ENCODE measurements at regions not wholly inside any gene's neighbourhood (a gene's known extent, or its start where the extent isn't known, plus 50 kb on each side); places are given as distances from the start of the nearest gene placed in this dataset.

DNA sequence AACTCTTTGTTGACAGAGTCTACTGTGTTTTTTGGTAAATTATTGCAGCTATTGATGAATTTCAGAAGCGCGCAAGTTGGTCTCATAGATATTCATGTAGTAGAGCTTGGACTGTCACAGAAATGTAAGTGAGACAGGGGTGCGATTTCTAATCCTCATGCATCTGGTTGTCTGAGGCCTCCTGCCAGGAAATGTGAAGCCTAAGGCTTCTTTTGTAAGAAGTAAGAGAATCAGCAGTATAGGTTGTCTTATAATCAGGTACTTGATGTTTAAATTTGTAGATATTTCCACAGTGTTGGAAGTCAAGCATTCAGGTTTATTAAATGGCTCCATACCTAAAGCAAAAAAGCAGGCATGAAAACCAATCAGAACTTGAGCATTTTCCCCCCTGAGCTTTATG lies 332.9 kb upstream of the FMN2 start:
- FAIRE-seq, result no peak
- H3K4me2 ChIP-seq, result no peak overlapping the region
- TF ChIP-seq NFE2L2 (conservative IDR thresholded peaks at IDR 0.05; ENCODE audit: low read length) (no peak), FOSB (CRISPR knock-in tag; IDR thresholded peaks at IDR 0.05) (no peak), HOXB5 (CRISPR knock-in tag; IDR thresholded peaks at IDR 0.05) (no peak), FOSL2 (IDR thresholded peaks at IDR 0.05) (no peak), FOSL2 (CRISPR knock-in tag; IDR thresholded peaks at IDR 0.05) (no peak), CBX2 (IDR thresholded peaks at IDR 0.05; ENCODE audit: borderline replicate concordance, low read depth) (no peak), POLR2AphosphoS2 (conservative IDR thresholded peaks at IDR 0.05; ENCODE audit: low read length) (no peak), CHD4 (IDR thresholded peaks at IDR 0.05; ENCODE audit: borderline replicate concordance) (no peak), RCOR1 (IDR thresholded peaks at IDR 0.05; ENCODE audit: low read depth, low read length) (no peak), POLR2A (IDR thresholded peaks at IDR 0.05; ENCODE audit: low read length) (no peak), HEYL (CRISPR knock-in tag; IDR thresholded peaks at IDR 0.05) (no peak)
- TF ChIP-seq, protein P1, sequence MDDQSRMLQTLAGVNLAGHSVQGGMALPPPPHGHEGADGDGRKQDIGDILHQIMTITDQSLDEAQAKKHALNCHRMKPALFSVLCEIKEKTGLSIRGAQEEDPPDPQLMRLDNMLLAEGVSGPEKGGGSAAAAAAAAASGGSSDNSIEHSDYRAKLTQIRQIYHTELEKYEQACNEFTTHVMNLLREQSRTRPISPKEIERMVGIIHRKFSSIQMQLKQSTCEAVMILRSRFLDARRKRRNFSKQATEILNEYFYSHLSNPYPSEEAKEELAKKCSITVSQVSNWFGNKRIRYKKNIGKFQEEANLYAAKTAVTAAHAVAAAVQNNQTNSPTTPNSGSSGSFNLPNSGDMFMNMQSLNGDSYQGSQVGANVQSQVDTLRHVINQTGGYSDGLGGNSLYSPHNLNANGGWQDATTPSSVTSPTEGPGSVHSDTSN (IDR thresholded peaks at IDR 0.05), result no peak
- no peaks in the 10 kb centered on the region for H3K9me3 ChIP-seq
- no peak for DNase-seq (ENCODE audit: low read depth in 1 of 2, low spot score in 1 of 2)
- no peaks in the 10 kb centered on the region for H3K4me1 ChIP-seq
- WGBS (ENCODE audit: missing lambda C conversion rate), result 88% methylated on average over 3 of the region's 3 CpGs
- no peak for ATAC-seq
- CTCF ChIA-PET, result no interaction called here
- no peak overlapping the region for H3K4me3 ChIP-seq
- POLR2A ChIA-PET, result no interaction called here
- H3K27ac ChIP-seq, result no peak overlapping the region

DNA sequence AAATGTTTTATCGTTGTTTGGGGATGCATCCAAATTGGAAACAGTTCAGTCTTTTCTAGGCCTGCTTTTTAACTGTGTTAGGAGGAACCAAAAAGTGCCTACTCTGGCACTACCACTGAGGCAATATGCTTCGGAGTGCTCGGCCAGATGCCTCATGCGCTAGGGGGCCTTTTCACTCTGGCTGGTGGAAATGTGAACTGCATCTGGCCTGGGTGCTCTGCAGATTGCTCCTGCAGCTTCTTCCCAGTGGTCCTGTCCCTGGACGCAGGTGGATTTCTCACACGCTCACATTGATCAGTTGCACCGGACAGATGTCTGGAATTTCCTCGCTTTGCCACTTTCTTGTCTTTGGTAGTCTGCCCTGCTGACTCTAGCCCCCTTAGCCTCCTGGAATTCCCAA lies 330.2 kb upstream of the FMN2 start:
- ATAC-seq, result no peak
- H3K4me3 ChIP-seq, result no peak overlapping the region
- TF ChIP-seq ZNF302 (CRISPR knock-in tag; IDR thresholded peaks at IDR 0.05), result no peak
- no peak for TF ChIP-seq RAD21 (conservative IDR thresholded peaks at IDR 0.05 in 1 of 2, IDR thresholded peaks at IDR 0.05 in 1 of 2)
- no peak for TF ChIP-seq KDM5A (IDR thresholded peaks at IDR 0.05)
- TF ChIP-seq, protein P2, sequence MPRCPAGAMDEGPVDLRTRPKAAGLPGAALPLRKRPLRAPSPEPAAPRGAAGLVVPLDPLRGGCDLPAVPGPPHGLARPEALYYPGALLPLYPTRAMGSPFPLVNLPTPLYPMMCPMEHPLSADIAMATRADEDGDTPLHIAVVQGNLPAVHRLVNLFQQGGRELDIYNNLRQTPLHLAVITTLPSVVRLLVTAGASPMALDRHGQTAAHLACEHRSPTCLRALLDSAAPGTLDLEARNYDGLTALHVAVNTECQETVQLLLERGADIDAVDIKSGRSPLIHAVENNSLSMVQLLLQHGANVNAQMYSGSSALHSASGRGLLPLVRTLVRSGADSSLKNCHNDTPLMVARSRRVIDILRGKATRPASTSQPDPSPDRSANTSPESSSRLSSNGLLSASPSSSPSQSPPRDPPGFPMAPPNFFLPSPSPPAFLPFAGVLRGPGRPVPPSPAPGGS (IDR thresholded peaks at IDR 0.05), result no peak
- TF ChIP-seq, protein P3, sequence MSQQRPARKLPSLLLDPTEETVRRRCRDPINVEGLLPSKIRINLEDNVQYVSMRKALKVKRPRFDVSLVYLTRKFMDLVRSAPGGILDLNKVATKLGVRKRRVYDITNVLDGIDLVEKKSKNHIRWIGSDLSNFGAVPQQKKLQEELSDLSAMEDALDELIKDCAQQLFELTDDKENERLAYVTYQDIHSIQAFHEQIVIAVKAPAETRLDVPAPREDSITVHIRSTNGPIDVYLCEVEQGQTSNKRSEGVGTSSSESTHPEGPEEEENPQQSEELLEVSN (IDR thresholded peaks at IDR 0.05; ENCODE audit: borderline replicate concordance, low read depth), result no peak
- no peak for TF ChIP-seq ESRRA (IDR thresholded peaks at IDR 0.05; ENCODE audit: borderline replicate concordance, low read length)
- no peak for TF ChIP-seq RFX5 (IDR thresholded peaks at IDR 0.05)
- no peak for TF ChIP-seq SMC3 (IDR thresholded peaks at IDR 0.05)
- no peak for TF ChIP-seq HOXB5 (CRISPR knock-in tag; IDR thresholded peaks at IDR 0.05)
- TF ChIP-seq ZC3H11A (IDR thresholded peaks at IDR 0.05), result no peak
- no peak overlapping the region for H3K27ac ChIP-seq
- 90% methylated on average over 8 of the region's 8 CpGs for WGBS (ENCODE audit: missing lambda C conversion rate)
- FAIRE-seq, result no peak
- H3K4me2 ChIP-seq, result no peak overlapping the region
- ChIA-PET CTCF (no interaction called here), POLR2A (no interaction called here)
- H3K4me1 ChIP-seq, result no peaks in the 10 kb centered on the region
- no peaks in the 10 kb centered on the region for H3K9me3 ChIP-seq
- DNase-seq (ENCODE audit: low read depth in 1 of 2, low spot score in 1 of 2), result no peak

DNA sequence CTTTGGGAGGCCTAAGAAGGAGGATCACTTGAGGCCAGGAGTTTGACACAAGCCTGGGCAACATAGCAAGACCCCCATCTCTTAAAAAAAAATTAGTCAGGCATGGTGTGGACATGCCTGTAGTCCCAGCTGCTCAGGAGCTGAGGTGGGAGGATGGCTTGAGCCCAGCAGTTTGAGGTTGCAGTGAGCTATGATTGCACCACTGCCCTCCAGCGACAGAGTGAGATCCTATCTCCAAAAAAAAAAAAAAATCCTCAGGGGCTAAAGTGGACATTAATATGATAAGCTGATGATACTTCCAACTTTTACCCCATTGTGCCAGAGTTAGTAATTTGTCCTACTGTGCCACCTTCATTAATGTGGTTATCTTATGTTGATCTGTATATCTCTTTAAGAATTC lies 327.8 kb upstream of the FMN2 start:
- Histone ChIP-seq H3K4me2 (no peak overlapping the region), H3K27ac (no peak overlapping the region), H3K9me3 (no peaks in the 10 kb centered on the region), H3K4me1 (no peaks in the 10 kb centered on the region), H3K4me3 (no peak overlapping the region)
- DNase-seq (ENCODE audit: low read depth in 1 of 2, low spot score in 1 of 2), result peak in 1 of 2 experiments; percentile 5
- CTCF ChIA-PET, result interaction anchor here (0.9 to 1.2 kb wide), 3 partner anchors 16 to 134 kb away, joined by 3 read pairs; no protein-coding TSS in a partner anchor
- TF ChIP-seq ZNF302 (CRISPR knock-in tag; IDR thresholded peaks at IDR 0.05), result no peak
- TF ChIP-seq, protein P4, sequence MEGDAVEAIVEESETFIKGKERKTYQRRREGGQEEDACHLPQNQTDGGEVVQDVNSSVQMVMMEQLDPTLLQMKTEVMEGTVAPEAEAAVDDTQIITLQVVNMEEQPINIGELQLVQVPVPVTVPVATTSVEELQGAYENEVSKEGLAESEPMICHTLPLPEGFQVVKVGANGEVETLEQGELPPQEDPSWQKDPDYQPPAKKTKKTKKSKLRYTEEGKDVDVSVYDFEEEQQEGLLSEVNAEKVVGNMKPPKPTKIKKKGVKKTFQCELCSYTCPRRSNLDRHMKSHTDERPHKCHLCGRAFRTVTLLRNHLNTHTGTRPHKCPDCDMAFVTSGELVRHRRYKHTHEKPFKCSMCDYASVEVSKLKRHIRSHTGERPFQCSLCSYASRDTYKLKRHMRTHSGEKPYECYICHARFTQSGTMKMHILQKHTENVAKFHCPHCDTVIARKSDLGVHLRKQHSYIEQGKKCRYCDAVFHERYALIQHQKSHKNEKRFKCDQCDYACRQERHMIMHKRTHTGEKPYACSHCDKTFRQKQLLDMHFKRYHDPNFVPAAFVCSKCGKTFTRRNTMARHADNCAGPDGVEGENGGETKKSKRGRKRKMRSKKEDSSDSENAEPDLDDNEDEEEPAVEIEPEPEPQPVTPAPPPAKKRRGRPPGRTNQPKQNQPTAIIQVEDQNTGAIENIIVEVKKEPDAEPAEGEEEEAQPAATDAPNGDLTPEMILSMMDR (IDR thresholded peaks at IDR 0.05), result 0 out of 3 replicates have a peak, but pooled peaks have one; percentile 12
- POLR2A ChIA-PET, result no interaction called here
- WGBS (ENCODE audit: missing lambda C conversion rate), result 17% methylated on average over 1 of the region's 1 CpG
- FAIRE-seq, result no peak
- peak in 1 of 2 experiments; percentile 44; a peak in 2 of 6 replicates for ATAC-seq

Data from A549 (cell line).